ENCODE measurements at regions not wholly inside any gene's neighbourhood (a gene's known extent, or its start where the extent isn't known, plus 50 kb on each side); places are given as distances from the start of the nearest gene placed in this dataset.
"Not testable (repeated sequence)": the region's sequence is repeated elsewhere in the genome, so short reads cannot be mapped to it uniquely, and the experiment has no call there.

DNA sequence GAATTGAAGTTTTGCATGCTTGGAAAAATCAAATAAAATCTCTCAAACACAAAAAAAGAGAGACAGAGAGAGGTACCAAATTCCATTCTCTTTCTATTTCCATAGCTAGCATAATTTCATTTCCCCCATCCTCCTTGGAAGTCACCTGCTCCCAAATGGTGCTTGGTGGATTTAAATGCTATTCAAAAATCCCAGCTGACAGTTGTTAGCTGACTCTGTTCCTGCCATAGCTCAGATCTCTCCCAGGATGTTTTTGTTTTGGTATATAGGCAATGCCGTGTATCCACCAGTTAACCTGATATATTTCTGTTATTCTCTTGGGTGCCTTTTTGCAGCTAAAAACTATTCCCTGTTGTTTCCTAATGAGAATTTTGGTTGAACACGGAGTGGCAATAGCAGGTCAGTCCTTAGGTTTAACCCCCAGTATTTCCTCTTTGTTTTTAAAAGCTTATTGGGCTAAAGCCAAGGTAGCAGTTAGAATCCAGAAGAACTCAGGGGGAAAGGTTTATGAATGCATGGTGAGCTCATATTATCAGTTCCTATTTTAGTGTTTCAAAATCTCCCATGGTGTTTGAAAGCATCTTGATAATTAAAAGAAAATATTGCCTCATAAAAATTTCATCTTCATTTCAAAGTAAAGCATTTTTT, 240.0 kb upstream of the GBE1 start:
- DNase-seq = no peak

DNA sequence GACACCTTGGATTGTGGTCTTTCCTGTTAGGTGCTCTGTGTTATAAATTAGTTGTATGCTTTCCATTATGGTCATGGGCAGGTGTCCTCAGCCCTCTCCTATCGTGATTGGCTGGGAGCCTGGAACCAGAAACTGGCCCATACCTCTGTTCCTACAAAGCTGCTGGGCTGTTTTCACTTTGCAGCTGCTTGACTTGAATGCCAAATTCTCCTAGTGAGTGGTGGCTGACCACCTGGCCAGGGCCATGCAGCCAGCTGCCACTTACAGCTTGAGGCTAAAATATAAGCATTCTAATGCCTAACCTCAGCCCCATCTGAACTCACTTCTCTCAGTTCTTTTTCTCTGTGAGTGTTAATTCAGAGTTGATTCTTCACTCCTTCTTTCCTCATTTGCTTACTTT, 239.3 kb upstream of the GBE1 start:
- peak; percentile 65 for DNase-seq

DNA sequence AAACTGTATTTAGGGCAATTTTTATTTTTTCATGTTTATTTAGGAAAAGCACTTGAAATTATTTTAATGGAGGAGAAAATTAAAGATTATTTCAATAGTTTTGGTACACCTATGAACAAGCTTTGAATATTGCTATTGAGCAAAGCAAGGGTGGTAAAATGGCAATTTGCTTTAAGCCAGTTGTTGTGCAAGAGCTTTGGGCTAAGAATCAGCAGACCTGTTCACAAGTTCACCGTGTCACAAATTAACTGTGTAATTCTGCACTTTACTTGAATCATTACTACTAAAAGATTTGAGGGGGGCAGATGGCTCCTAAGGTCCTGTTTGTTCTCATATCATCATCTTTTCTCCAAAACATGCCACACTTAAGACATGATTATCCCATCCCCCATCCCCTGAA, 238.9 kb upstream of the GBE1 start:
- no peak for DNase-seq

DNA sequence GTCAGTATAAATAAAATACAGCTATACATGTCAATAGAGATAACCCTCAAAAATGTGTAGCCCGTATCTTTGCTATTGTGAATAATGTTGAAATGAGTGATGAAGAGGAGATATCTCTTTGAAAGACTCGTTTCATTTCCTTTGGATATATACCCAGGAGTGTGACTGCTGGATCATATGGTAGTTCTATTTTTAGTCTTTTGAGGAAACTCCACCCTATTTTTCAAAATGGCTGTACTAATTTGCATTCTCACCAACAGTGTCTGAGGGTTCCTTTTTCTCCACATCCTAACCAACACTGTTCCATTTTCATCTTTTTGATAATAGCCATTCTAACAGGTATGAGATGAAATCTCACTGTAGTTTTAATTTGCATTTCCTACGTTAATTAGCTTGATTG, 237.5 kb upstream of the GBE1 start:
- no peak for DNase-seq

DNA sequence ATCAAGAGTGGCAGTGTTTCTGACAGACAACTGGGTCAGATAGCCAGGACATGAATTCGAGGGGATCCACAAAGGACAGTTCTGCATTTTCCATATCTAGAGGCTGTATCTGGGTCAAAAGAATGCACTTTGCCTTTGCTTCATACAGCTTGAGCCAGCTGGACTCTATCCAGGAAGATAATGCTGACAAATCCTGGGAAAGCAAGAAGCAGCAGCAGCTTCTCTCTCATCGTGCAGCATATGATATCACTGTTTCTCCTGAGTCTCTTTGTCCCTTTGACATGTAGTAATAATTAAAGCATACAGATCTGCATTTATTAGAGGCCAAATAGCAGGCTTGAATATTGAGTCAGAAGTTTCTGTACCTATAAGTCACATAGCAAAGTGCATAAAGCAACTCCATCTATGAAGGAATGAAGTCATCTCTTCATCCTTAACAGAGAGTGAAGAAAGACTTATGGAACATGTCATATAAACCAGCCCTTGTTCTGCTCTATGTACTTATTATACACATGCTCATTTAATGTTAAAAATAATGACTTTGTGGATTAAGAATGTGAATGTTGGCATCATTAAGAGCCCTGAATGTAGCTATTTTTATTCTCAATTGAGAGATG, 236.8 kb upstream of the GBE1 start:
- DNase-seq = no peak

DNA sequence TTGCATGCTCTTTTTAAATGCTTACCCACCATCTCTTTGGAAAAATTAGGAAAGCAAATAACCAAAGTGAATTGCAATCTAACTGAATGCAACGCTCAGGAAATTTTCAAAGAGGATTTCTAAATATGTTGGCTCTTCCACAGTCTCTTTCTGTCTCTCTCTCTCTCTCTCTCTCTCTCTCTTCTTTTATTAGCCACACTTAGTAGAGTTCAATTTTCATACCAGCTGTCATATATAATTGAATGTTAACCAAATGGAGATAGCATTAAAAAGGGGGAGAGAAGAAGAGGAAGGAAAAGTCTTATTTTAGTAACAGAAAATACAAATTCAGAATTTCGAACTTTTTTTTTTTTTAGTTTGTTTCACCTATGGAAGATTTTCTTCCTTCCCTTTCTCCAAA, 235.9 kb upstream of the GBE1 start:
- DNase-seq = no peak

DNA sequence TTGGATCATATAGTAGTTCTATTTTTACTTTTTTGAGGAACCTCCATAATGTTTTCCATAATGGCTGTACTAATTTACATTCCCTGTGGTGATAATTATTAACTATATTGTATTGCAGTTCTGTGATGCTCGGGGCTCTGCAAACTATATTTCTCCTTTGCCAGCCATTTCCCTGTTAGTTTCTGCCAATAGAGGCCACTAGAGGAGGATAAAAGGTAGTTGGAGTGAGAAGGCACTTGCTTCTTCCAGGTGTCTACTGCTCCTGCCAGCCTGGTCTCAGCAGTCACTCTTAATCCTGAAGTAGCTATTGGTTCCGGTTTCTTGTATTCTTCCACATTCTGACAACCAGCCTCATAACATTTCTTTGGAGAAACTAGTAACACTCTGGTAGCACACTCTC, 233.9 kb upstream of the GBE1 start:
- DNase-seq = no peak

DNA sequence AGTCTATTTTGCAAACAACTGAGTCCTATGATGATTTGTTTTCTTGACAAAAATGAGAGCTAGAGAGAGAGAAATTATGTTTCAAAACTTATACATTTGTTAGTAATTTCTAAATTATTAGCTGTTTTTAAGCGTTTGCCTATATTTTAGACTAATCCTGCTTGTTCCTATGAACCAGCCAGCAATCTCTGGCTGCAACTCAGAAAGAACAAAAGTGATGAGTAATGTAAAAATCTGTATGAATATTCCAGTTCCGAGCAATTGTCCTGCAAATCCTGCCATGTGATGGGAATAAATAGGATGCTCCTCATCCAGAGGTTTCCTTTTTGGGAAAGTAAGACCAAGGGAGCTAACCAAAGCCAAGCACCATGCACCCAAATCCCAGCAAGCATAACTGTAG, 228.3 kb upstream of the GBE1 start:
- DNase-seq = no peak

DNA sequence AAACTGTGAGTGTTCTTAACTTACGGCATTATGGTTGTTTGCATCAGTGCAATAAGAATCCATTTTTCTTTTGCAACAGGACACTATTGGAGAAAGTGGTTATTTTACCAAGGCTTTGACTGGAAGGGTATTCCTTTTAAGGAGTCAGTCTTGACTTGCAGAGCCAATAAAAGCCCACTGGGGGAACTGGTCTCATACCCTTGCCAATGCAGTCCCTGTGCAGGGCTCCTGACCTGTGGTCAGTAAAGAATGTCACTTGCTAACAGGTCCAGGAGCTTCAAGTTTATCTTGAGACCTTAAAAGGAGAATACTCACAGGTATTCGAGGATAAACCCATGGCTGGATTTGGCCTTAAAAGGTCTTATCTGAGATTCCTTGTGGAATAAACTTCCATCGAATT, 227.8 kb upstream of the GBE1 start:
- no peak for DNase-seq

DNA sequence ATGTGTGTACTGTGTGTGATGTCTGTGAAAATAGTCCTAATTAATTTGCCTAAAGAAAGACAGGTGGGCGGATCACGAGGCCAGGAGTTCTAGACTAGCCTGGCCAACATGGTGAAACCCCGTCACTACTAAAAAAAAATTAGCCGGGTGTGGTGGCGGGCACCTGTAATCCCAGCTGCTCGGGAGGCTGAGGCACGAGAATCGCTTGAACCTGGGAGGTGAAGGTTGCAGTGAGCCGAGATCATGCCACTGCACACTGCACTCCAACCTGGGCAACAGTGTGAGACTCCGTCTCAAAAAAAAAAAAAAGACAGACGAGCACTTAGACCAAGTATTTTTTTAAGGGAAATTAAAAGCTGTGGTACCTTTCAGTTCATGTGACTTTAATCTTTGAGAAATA, 226.0 kb upstream of the GBE1 start:
- not testable (repeated sequence) for DNase-seq

DNA sequence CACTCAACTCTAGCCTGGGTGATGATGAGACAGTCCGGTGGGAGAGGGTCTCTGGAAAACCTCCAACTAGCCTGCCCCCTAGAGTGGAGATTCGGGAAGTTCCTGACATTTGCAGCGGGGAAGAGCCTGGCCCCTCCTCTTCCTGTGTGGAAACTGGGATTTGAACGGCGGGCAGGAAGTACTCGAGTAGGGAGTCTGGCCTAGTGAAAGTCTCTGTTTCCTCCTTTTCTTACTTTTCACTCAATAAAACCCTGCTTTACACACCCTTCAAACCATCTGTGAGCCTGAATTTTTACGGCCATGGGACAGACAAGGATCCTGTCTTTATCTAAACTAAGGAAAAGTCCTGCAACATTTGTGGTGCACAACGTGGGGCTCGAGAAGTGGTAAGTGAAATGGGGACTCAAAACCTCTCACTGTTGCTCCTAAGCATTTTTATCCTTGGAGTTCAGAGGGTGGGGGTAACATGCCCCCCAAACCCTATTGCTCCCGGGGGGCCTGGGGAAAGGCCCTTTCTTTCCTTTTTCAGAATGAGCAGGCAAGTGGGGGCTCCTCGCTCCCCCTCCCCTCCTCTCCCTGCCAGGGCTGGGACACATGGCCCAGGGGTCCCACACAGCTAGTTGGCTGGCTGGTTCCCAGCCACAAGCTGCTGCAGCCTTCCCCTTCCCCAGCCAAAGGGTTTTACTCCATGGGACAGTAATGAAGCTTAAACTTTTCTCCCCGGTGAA, 224.7 kb upstream of the GBE1 start:
- no peak for DNase-seq

DNA sequence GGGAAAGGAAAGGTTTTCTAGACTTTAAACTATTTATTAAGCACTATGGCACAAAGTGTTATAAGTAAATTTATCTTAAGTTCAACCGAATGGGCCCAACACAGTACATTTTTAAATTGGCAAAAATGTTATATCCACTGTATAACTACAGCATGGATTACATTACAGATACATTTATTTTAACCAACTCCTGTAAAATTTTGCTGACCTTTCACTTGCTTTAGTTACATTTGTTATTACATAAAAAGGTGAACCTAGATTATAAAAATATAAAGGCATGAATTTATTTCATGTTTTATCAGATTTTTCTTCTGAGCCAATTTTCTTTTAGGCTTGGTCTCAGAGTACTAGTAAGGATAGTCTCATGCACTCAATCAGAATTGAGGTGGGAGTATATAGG, 221.9 kb upstream of the GBE1 start:
- no peak for DNase-seq

DNA sequence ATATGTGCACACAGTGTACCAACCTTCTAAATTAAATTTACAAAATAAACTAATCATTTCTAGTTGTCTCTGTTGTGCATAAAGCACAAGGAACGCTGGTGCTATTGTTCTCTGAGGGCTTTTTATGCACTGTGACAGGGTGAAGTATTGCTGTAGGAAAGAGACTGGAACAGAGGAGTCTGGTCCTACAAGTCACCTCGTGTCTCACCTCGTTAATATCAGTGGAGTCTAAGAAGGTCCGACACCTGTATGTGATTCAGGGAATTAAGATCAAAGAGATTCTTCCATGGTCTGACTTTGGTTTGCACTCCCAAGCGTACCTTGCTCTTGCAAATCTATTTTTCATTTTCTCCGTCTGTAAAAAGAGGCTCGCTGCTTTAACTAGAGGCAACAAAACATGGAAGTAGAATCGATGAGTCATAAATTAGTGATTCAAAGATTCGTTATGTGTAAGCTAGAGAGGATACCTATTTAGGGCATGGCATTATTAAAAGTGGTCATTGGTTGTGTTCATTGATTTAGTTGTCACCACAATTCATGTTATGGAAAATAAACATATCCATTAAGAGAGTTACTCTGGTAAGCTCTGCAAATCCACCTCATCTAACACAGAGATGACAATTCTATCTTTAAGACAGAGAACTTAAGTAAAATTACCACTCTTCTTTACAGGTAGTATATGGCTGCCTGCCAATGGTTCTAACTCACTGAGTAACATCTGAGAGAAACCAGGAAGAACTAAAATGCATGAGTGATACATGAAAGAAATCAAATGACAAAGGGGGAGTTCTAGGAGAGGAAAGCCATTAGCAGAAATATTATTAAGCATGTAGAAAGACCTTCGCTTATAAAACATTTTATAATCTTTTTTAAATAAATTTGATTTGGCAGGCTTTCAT, 219.4 kb upstream of the GBE1 start:
- DNase-seq = no peak

DNA sequence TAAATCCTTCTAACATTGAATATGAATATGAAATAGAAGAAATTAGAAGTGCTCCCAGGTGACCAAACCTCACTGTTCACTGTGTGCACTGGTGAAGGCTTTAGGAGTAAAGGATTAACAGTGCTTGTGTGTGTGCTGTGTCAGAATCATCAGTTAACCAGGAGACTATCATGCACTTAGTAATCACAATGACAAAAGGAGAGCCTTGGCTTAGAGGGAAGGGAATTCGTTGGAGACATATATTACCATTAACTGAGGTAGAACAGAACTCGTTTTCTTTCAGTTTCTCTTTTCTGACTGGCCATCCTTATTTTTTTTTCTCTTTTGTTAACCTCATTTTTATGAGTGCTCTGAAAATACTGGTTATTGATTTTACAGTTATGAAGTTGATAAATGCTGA, 213.3 kb upstream of the GBE1 start:
- DNase-seq = no peak

DNA sequence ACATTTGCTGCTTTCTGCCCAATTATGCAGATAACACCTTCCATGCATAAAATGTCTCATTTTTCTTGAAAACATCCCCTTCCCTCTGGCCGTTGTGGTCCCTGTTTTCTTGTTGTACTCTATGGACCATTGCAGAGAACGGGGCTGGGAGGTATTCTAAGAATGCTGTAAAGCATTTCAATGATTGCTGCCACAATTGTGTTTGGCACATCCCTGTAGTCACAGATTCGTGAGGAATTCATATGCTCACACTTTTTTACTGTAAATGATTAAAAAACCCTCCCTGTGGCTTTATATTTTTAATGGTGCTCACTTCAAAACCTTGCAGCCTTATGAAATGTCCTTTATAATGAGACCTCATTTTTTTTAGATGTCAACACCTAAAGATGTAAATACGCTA, 207.2 kb upstream of the GBE1 start:
- DNase-seq = no peak

DNA sequence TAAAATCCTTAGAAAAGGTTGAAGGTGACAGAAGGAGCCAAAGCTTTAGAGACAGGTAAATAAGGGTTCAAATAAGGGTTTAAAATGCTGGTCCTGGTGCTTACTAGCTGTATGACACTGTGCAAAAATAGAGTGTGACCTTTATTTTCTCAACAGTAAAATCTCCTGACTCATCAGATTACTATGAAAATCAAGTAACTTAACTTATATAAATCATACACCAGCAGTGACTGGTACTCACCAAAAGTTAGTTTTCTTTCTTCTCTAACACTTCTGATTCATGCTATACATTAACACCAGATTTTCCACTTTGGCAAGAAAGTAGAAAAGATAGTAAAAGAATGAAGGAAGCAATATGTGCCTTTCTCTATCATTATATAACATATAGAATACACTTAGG, 205.9 kb upstream of the GBE1 start:
- DNase-seq = no peak

DNA sequence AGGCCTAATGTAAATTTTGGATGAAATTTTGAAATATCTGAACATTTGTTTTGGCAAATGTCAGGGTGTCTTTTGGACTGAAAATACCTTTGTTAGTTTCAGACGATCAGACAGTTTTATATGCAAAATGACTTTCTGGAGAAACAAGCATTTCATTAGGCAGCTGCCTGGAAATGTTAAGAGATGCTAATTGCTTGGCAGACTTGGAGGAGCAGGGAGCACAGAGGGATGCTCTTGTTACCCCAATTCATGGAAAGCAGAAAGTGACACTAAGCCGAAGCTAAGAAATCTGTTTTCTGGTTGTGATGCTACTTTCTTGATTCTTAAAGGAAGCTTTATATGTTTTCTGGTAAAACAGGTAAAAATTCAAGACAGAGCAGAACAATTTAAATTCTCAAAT, 204.3 kb upstream of the GBE1 start:
- DNase-seq = no peak

DNA sequence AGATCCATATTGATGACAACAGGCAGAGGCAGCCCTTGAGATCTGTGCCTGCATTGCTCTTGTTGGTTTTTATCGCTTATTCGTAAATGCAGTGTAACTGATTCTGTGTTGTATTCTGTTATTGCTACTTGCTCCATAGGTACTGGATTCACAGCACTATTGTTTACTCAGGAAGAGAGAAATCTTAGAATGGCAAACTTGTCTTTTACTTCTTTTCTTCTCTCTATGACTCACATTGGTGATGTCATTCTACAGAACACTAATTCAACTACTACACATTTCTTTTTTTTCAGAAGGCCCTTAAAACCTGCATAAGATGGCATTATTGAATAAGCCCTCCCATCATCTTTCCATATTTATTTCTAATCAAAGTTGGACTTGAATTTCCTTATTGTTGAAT, 201.0 kb upstream of the GBE1 start:
- no peak for DNase-seq

DNA sequence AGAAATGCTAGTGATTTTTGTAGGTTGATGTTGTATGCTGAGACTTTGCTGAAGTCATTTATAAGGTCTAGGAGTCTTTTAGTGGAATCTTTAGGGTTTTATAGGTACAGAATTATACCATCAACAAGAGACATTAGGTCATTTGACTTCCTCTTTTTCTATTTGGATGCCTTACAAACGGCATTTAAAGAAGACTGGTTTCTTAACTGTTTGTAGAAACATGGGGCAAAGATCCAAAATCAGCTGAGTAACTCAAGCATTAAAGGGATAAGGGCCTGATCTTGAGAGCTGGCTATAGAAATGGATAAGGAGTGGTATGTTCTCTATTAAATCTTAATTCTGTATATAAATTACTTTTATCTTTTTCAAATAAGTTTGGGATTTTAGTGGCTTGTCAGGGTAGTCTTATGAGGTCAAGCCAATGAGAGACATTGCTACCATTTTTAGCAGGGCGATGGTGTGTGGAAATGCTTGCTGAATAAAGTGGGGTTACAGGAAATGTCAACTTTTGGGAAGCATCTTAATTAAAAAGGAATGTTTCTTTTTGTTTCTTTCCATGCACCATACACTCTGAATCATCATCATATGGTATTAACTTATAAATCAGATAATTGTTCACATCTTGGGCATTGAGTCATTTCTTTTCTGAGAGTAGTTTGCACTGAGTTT, 197.7 kb upstream of the GBE1 start:
- DNase-seq = no peak

DNA sequence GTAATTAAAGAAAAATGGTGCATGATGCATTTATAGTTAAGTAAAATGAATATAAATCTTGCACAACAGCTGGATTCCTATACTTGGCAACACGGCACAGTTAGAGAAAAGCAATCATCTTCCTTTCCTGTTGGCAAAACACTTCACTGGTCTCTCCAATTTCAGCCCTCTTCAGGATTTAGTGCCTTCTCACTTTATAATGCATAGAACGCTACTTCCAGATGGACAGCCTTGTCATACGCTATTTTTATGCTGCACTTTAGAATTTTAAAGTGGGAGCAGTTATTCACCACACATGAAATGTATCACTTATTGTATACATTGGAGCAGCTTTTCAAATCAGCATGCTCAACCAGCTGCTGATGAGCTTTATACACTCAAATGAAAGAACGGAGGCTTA, 194.4 kb upstream of the GBE1 start:
- DNase-seq = no peak

DNA sequence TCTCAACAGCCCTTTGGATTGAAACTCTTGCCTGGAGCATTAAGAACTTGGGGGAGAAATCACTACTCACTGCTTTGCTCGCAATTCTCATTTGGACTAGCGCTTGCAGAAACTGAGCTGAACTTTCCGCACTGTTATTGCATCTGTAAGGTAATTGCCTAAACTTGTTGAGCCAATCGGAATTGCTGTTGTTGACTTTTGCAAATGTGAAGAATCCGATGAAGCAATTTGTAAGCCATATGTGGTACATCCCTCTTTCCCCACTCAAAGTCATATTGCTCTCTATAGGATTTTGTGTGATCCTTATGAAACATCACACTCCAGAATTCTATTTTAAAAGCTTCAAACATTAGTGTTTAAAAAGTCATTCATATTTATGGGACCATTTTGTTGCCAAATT, 191.7 kb upstream of the GBE1 start:
- no peak for DNase-seq

DNA sequence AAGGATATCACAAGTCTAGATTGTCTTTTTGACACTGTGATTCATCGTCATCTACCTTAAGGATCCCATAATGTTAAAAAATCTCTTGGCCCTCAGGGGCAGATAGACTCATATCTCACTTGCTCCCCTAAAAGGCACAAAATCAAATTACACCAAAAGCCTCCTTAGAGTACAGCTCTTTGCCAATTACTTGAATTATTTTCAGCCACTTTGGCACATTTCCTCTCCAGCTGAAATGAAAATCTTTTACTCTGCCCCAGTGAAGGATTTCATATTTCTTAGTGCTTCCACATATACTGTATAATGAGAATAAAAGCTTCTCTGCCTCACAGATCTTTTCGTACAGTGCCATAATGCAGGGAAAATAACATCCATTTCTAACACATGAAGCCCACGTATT, 190.7 kb upstream of the GBE1 start:
- no peak for DNase-seq

DNA sequence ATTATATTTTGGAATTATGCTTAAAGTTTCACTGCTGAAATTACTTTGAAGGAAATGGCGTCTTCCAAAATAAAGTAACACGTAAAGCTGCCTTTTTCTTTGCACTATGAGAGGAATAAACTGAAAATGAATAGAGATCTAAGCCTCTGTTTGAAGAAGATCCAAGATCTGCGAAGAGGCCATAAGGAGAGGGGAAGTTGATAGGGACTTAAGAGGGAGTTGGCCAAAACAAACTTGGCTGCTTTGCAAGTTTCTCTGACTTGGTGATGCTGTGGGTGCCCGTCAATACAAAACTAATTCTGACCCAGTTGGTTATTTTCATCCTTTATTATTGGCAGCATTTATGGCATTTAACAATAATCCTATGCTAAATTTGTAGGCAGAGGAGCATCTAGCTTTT, 190.2 kb upstream of the GBE1 start:
- no peak for DNase-seq

Measured in left hindlimb (tissue), 1 donor.